NCI-H128 (cell line): ENCODE measurements at regions not wholly inside any gene's neighbourhood (a gene's known extent, or its start where the extent isn't known, plus 50 kb on each side); places are given as distances from the start of the nearest gene placed in this dataset.

Experiments used
- DNase-seq: peaks from one replicate; lab custom pipeline; 2025; ENCODE audit not compliant: unreplicated experiment; lab: John Stamatoyannopoulos, UW

DNA sequence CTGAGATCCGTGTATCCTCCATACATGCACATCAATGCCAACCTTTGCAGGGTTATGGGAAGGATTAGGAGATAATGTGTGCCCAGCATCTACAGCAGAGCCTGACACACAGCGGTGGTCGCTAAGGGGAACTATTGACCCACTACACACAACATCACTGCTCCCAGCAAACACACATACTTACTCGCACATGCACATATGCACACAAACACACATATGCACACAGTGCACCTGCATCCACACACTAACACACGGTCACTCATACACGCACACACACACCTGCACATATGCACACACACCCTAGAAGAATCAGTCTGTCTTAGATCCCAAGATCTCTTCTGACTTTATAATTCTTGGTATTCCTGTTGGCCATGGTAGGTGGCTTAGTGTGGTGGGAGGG, 118.3 kb downstream of the GYPC start:
- no peak for DNase-seq

- DNase-seq = no peak
These were observed 118.8 kb downstream of the GYPC start for GRCh38 chr2:126774761-126775160.

- no peak for DNase-seq
These were observed 119.5 kb downstream of the GYPC start for GRCh38 chr2:126775300-126775985.

GRCh38 chr2:126776255-126776654, 120.3 kb downstream of the GYPC start:
- DNase-seq = no peak

DNA sequence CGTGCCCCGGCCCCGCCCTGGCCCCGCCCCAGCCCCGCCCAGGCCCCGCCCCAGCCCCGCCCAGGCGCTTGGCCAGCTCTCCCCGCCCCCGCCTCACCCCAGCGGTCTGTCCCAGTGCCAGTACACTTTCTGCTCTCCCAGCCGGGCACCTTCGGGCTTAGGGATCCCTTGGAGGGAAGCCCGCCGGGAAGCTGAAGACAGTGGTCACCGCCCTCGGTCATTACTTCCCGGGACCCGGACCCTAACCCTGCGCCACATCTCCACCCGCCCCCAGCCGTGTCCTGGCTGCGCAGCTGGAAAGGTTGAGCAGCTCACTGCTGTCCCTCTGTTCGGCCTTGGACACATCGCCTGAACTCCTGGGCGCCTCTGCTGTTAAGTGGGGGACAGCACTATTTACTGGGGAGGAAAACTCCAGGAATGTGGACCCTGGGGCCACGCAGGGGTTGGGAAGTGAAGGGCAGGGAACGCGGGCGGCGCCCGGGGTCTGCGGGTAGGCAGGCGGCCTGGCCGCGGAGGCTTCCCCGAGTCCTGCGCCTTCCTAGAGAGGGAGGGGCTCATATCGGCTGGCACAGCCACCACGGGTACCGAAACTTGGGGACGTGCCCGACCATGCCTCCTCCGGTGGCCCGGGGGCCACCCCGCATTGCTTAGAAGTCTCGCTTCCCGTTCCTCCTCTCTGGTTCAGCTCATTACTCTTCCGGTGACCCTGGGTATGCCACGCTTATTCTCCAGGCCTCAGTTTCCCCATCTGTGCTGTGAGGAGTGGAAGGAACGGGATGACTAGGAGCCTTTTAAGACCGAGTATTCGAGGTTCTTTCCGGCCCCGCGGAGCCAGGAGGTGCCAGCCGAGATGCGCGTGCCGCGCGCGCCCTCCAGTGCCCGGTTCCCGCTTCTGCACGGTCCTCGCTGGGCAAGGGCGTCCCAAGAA, 121.0 kb downstream of the GYPC start:
- DNase-seq = peak; percentile 2

GRCh38 chr2:126777620-126777978, 121.1 kb upstream of the TEX51 start:
- DNase-seq = no peak

GRCh38 chr2:126778561-126779501, 119.9 kb upstream of the TEX51 start:
- DNase-seq = no peak

GRCh38 chr2:126781206-126781605, 117.5 kb upstream of the TEX51 start:
- no peak for DNase-seq

DNA sequence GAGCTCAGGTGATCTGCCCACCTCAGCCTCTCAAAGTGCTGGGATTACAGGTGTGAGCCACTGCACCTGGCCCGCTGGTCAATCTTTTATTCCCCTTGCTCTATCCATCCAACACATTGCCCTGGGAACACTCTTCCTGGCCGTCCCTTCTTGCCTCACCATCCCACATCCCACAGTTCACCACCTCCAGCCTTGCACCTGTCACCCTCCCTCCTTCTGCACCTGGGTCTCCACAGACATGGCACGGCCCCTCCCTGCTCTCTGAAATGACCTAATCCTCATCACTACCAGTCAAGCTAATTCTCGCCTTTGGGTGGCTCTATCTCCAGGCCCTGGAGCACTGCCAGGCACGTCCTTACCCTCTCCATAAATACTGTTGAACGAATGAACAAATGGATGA, 116.9 kb upstream of the TEX51 start:
- DNase-seq = no peak

GRCh38 chr2:126782648-126783047, 116.0 kb upstream of the TEX51 start:
- no peak for DNase-seq

- no peak for DNase-seq
These were observed 115.3 kb upstream of the TEX51 start for GRCh38 chr2:126783341-126783740.

- DNase-seq = no peak
These were observed 114.6 kb upstream of the TEX51 start for GRCh38 chr2:126784045-126784444.

DNA sequence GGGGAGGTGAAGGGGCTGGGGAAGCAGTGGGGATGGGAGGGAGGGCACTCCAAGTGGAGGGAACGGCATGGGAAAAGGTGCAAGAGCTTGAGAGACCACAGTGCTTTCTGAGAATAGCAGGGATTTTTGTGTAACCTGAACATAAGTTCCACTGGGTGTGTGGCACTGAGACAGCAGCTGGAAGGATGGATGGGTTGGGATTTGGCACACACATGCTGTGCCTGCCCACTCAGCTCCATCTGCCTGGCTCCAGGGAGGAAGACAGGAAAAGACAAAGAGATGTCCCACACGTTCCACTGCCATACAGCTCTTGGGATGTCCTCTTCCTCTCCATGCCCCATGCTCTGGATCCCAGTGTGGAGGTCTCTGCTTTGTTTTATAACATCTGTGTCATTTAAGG, 114.1 kb upstream of the TEX51 start:
- DNase-seq = no peak

- DNase-seq = no peak
These were observed 113.5 kb upstream of the TEX51 start for GRCh38 chr2:126785236-126785635.

- no peak for DNase-seq
These were observed 112.8 kb upstream of the TEX51 start for GRCh38 chr2:126785862-126786261.

DNA sequence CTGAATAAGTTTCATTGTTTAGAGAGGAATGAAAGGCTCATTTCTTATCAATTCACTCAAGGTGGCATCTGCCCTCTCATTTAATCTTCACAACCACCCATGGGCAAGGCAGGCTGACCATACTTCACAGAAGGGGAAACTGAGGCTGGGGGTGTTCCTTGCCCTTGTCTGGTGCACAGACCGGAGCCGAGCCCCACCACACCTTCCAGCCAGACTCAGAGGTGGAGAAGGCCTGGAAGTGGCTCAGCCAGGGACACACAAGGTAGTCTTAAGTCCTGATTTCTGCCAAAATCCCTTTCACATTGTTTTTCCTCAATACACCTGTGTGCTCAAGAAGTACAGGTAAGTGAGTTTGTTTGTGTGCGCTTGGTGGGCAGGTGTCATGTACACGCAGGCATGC, 111.9 kb upstream of the TEX51 start:
- no peak for DNase-seq

GRCh38 chr2:126787289-126787688, 111.4 kb upstream of the TEX51 start:
- no peak for DNase-seq

DNA sequence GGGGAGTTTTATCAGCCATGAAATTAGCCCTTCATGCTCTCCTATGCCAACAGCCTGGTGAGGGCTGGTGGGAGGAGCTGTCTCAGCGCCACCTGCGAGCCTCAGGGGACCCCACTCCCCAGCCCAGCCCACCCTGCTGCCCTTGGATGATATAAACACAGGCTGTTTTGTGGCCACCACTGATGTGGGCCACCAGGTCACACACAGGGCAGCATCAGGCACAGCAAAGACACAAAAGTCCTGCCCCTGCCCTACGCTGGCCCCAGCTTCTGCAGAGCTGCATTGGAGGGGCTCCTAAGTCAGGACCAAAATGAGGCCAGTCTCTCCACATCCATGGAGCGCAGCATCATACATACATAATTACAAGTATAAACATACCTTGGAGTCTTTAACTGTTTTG, 110.6 kb upstream of the TEX51 start:
- no peak for DNase-seq

GRCh38 chr2:126788652-126789051, 110.0 kb upstream of the TEX51 start:
- no peak for DNase-seq

GRCh38 chr2:126790987-126791780, 107.5 kb upstream of the TEX51 start:
- no peak for DNase-seq

- DNase-seq = no peak
These were observed 106.5 kb upstream of the TEX51 start for GRCh38 chr2:126792186-126792585.
